ENCODE measurements at regions not wholly inside any gene's neighbourhood (a gene's known extent, or its start where the extent isn't known, plus 50 kb on each side); places are given as distances from the start of the nearest gene placed in this dataset.

- no peak overlapping the region for H3K4me3 ChIP-seq (replicated peaks in 1 of 3; ENCODE audit: insufficient read depth in 1 of 3, low read depth in 2 of 3, low read length in 3 of 3)
- peaks cover 3 to 44% of the 10 kb centered on the region in 2 experiments; a peak in 2 of 5 replicates for H3K27me3 ChIP-seq (ENCODE audit: control insufficient read depth in 1 of 2, insufficient read depth in 2 of 2, low read length in 2 of 2)
- TF ChIP-seq TP53 (CRISPR knock-in tag; conservative IDR thresholded peaks at IDR 0.05), result no peak
- no peak for TF ChIP-seq ZHX2 (IDR thresholded peaks at IDR 0.05; ENCODE audit: low read depth)
- no peak for TF ChIP-seq ZHX2 (CRISPR knock-in tag; IDR thresholded peaks at IDR 0.05; ENCODE audit: borderline replicate concordance)
- no peak for TF ChIP-seq HOXD1 (CRISPR knock-in tag; IDR thresholded peaks at IDR 0.05)
- TF ChIP-seq ETS1 (CRISPR knock-in tag; IDR thresholded peaks at IDR 0.05), result no peak
- TF ChIP-seq ZNF431 (CRISPR knock-in tag; IDR thresholded peaks at IDR 0.05; ENCODE audit: borderline replicate concordance, low read depth), result no peak
- TF ChIP-seq PHF21A (CRISPR knock-in tag; IDR thresholded peaks at IDR 0.05), result no peak
- no peak for TF ChIP-seq NFIC (IDR thresholded peaks at IDR 0.05; ENCODE audit: low read length)
- no peak for TF ChIP-seq ZNF101 (CRISPR knock-in tag; IDR thresholded peaks at IDR 0.05; ENCODE audit: borderline replicate concordance, low read depth)
- no peak for TF ChIP-seq ZNF281 (CRISPR knock-in tag; IDR thresholded peaks at IDR 0.05; ENCODE audit: borderline replicate concordance)
- no peak for TF ChIP-seq ZNF678 (CRISPR knock-in tag; IDR thresholded peaks at IDR 0.05)
- ATAC-seq (no peak), FAIRE-seq (no peak), DNase-seq (ENCODE audit: low spot score) (no peak)
- no peaks in the 10 kb centered on the region for H3K36me3 ChIP-seq (replicated peaks in 1 of 2; ENCODE audit: control insufficient read depth in 1 of 2, insufficient read depth in 2 of 2, low read length in 2 of 2)
- H3K9me3 ChIP-seq (ENCODE audit: low read length), result no peaks in the 10 kb centered on the region
- no TSS peak for BruUV-seq (replicated peaks)
- H3K27ac ChIP-seq (ENCODE audit: extremely low read length, insufficient read depth, low read length), result no peak overlapping the region
- ChIA-PET CTCF (ENCODE audit: low intra/inter-chr PET ratio, low total read pairs) (no interaction called here), POLR2A (no interaction called here)
- H4K20me1 ChIP-seq (ENCODE audit: insufficient read depth, low read length), result no peaks in the 10 kb centered on the region
- no peak overlapping the region for H2AFZ ChIP-seq (ENCODE audit: low read length)
- no peak overlapping the region for H3K9ac ChIP-seq (ENCODE audit: insufficient read depth, low read depth, low read length)
- 10% methylated on average over 7 of the region's 7 CpGs for WGBS (ENCODE audit: low lambda C conversion rate)
- no peaks in the 10 kb centered on the region for H3K4me1 ChIP-seq (ENCODE audit: insufficient read depth, low read length)
- intact Hi-C loops (cut with micrococcal nuclease; ENCODE audit: unreplicated experiment), result no loop called here
- H3K4me2 ChIP-seq (ENCODE audit: low read depth, low read length), result no peak overlapping the region
- in situ Hi-C loops (cut with HindIII; ENCODE audit: extremely low pct_ligation_motif_present, low pct_unique_long_range_greater_than_20kb), result no loop called here
- no peaks in the 10 kb centered on the region for H3K79me2 ChIP-seq (ENCODE audit: insufficient read depth, low read length)
These were observed 243.7 kb upstream of the PDE10A start for GRCh38 chr6:165906736-165907135.
